ENCODE measurements at regions not wholly inside any gene's neighbourhood (a gene's known extent, or its start where the extent isn't known, plus 50 kb on each side); places are given as distances from the start of the nearest gene placed in this dataset.
"Not testable (repeated sequence)": the region's sequence is repeated elsewhere in the genome, so short reads cannot be mapped to it uniquely, and the experiment has no call there.

DNA sequence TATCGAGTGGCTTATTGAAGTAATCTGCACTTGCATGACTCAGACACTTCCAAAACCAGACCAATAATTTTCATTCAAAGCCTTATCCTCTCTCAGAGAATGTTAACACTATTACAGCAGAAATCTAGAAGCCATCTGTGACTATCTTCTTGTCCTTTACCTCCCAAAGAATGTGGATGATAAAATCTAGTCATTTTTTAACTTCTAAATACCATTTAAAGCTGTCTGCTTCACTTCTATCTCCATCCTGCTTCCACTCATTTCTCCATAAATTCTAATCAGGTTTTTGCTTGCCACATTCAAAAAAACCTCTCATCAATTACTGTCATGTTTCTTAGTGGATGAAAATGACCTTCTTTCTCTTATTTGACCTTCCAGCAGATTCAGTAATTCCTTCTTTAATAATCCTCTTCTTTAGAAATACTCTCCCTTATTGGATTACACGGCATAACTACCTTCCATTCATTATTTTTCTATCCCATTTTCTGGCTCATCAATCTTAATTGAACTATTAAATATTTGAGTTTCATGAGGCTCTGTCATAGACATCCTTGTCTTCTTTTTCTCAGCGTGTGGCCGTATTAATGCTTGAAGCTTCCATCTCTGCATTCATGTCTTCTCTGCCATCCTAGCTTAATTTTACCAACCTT is 1999.4 kb downstream of the MRPL39 start:
- H3K27ac Mint-ChIP-seq, result no peak overlapping the region
- ChIA-PET POLR2A (no interaction called here), CTCF (no interaction called here)
- H3K4me3 Mint-ChIP-seq, result no peak overlapping the region
- H3K36me3 Mint-ChIP-seq, result no peaks in the 10 kb centered on the region
- intact Hi-C loops (cut with micrococcal nuclease), result no loop called here
- no peaks in the 10 kb centered on the region for H3K9me3 Mint-ChIP-seq
- no peaks in the 10 kb centered on the region for H3K4me1 Mint-ChIP-seq (ENCODE audit: low read depth)
- no peaks in the 10 kb centered on the region for H3K27me3 Mint-ChIP-seq
- no peak for DNase-seq

DNA sequence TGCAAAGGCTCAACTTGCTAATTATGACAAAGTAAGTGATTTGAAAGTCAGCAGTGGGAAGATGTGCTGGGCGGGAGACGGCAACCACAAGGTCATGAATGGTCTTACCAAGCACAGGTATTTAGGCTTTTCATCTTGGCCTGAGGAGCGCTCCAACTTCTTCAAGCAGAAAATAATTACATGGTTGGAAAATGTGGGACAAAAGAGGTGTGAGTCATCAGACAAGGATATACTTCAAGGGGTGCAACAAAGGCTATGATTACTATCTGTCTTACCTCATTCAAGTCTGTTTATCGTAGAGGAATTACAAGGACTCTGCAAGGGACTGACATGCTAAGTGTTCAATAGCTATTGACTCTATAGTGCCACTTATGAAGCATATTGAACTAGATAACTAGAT is 2005.7 kb downstream of the MRPL39 start:
- intact Hi-C loops (cut with micrococcal nuclease), result no loop called here
- Mint-ChIP-seq H3K27ac (no peak overlapping the region), H3K9me3 (peaks cover 6% of the 10 kb centered on the region), H3K36me3 (no peaks in the 10 kb centered on the region), H3K4me3 (no peak overlapping the region), H3K4me1 (ENCODE audit: low read depth) (no peaks in the 10 kb centered on the region), H3K27me3 (no peaks in the 10 kb centered on the region)
- DNase-seq, result no peak
- ChIA-PET POLR2A (no interaction called here), CTCF (no interaction called here)

GRCh38 chr21:23593582-23593981 is 2013.7 kb downstream of the MRPL39 start:
- Mint-ChIP-seq H3K4me3 (no peak overlapping the region), H3K9me3 (no peaks in the 10 kb centered on the region), H3K4me1 (ENCODE audit: low read depth) (no peaks in the 10 kb centered on the region), H3K36me3 (no peaks in the 10 kb centered on the region), H3K27me3 (no peaks in the 10 kb centered on the region), H3K27ac (no peak overlapping the region)
- DNase-seq, result no peak
- POLR2A ChIA-PET, result no interaction called here
- intact Hi-C loops (cut with micrococcal nuclease), result no loop called here
- CTCF ChIA-PET, result no interaction called here

- Mint-ChIP-seq H3K4me3 (no peak overlapping the region), H3K9me3 (no peaks in the 10 kb centered on the region), H3K4me1 (ENCODE audit: low read depth) (no peaks in the 10 kb centered on the region), H3K27me3 (no peaks in the 10 kb centered on the region), H3K36me3 (no peaks in the 10 kb centered on the region), H3K27ac (no peak overlapping the region)
- ChIA-PET POLR2A (no interaction called here), CTCF (no interaction called here)
- DNase-seq, result no peak
- intact Hi-C loops (cut with micrococcal nuclease), result no loop called here
These were observed 2021.9 kb downstream of the MRPL39 start for GRCh38 chr21:23585419-23585818.

DNA sequence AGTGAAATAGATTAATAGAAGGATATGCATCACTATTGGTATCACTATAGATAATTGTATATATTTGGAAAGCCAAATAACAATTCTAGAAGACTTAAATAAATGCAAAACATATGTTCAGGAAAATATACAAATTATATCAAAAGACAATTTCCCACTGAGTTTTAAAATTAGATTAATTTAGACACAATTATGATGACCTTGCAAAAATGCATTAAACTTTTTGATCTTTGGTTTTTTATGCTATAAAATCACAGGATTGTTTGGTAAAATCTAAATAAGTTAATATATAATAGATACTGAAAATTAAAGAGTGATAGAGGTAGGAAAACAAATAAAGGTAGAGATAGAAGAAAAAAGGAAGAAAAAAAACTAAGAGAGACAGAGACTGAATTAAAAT is 2027.7 kb downstream of the MRPL39 start:
- ChIA-PET POLR2A (no interaction called here), CTCF (no interaction called here)
- Mint-ChIP-seq H3K36me3 (no peaks in the 10 kb centered on the region), H3K4me3 (no peak overlapping the region), H3K27me3 (no peaks in the 10 kb centered on the region), H3K4me1 (ENCODE audit: low read depth) (no peaks in the 10 kb centered on the region), H3K9me3 (no peaks in the 10 kb centered on the region), H3K27ac (no peak overlapping the region)
- no peak for DNase-seq
- intact Hi-C loops (cut with micrococcal nuclease), result no loop called here

GRCh38 chr21:23578027-23578426 is 2029.3 kb downstream of the MRPL39 start:
- Mint-ChIP-seq H3K4me1 (ENCODE audit: low read depth) (no peaks in the 10 kb centered on the region), H3K9me3 (no peaks in the 10 kb centered on the region), H3K36me3 (no peaks in the 10 kb centered on the region), H3K27ac (no peak overlapping the region), H3K27me3 (no peaks in the 10 kb centered on the region), H3K4me3 (no peak overlapping the region)
- DNase-seq, result no peak
- intact Hi-C loops (cut with micrococcal nuclease), result no loop called here
- POLR2A ChIA-PET, result no interaction called here
- CTCF ChIA-PET, result no interaction called here

DNA sequence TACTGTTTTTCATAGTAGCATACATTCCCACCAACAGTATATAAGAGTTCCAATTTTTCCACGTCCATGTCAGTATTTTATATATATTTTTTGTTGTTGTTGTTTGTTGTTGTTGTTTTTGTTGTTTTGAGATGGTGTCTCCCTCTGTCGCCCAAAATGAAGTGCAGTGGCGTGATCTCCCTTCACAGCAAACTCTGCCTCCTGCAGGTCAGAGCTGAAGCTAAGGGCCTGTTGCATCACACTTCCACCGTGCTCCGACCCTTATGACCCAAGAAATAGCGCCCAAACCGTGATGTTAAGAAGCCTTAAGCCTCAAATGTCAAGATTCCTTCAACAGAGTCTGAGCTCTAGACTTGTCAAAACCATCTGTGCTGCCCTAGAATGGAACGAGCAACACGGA is 2032.3 kb downstream of the MRPL39 start:
- H3K9me3 Mint-ChIP-seq, result no peaks in the 10 kb centered on the region
- POLR2A ChIA-PET, result no interaction called here
- DNase-seq, result no peak
- CTCF ChIA-PET, result no interaction called here
- no peak overlapping the region for H3K27ac Mint-ChIP-seq
- H3K36me3 Mint-ChIP-seq, result no peaks in the 10 kb centered on the region
- intact Hi-C loops (cut with micrococcal nuclease), result no loop called here
- H3K4me1 Mint-ChIP-seq (ENCODE audit: low read depth), result no peaks in the 10 kb centered on the region
- no peak overlapping the region for H3K4me3 Mint-ChIP-seq
- H3K27me3 Mint-ChIP-seq, result no peaks in the 10 kb centered on the region

- POLR2A ChIA-PET; CTCF ChIA-PET; H3K4me1 Mint-ChIP-seq (ENCODE audit: low read depth); H3K4me3 Mint-ChIP-seq; H3K9me3 Mint-ChIP-seq; intact Hi-C loops (cut with micrococcal nuclease); DNase-seq; H3K27me3 Mint-ChIP-seq; H3K36me3 Mint-ChIP-seq; H3K27ac Mint-ChIP-seq: not testable (repeated sequence)
These were observed 2058.4 kb downstream of the MRPL39 start for GRCh38 chr21:23548924-23549323.

DNA sequence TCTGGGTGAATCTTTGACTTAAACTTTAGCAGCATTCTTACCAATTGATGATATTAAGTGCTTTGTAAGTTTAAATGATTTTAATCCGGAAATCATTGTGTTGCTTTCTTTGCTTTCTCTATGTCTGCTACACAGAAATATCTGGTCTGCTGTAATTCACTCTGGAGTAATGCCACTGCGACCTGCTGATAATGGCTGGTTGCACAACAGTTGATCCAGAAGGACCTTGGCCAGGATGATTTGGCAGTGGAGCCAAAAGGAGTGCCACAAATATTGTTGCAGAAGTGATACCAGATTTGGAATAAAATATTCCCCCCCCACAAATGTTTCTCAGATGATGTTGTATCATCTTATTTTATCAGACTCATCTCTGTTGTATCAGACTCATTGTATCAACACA is 2063.9 kb downstream of the MRPL39 start:
- DNase-seq, result no peak
- peaks cover 2% of the 10 kb centered on the region for H3K9me3 Mint-ChIP-seq
- no peak overlapping the region for H3K4me3 Mint-ChIP-seq
- H3K27ac Mint-ChIP-seq, result no peak overlapping the region
- intact Hi-C loops (cut with micrococcal nuclease), result no loop called here
- H3K27me3 Mint-ChIP-seq, result no peaks in the 10 kb centered on the region
- H3K4me1 Mint-ChIP-seq (ENCODE audit: low read depth), result no peaks in the 10 kb centered on the region
- no peaks in the 10 kb centered on the region for H3K36me3 Mint-ChIP-seq
- POLR2A ChIA-PET, result no interaction called here
- CTCF ChIA-PET, result no interaction called here

DNA sequence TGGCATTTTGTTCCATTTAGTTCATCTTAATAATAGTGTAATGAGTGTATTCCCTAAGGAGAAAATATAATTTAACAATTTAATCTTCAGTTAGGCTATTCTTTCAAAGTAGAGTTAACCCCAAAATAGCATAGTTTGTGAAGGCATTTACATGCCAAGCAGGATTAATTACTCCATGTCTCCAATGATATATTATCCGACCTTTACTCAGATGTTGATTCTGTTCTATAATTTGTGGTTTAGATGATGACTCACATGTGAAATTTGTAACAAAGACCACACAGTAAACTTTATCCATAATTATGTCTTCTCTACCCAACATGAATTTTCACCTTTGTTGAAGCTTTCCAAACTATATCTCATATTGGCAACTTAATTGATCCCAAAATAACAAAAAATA is 2065.2 kb downstream of the MRPL39 start:
- H3K4me3 Mint-ChIP-seq, result no peak overlapping the region
- CTCF ChIA-PET, result no interaction called here
- H3K9me3 Mint-ChIP-seq, result peaks cover 2% of the 10 kb centered on the region
- DNase-seq, result no peak
- H3K27ac Mint-ChIP-seq, result no peak overlapping the region
- H3K36me3 Mint-ChIP-seq, result no peaks in the 10 kb centered on the region
- H3K27me3 Mint-ChIP-seq, result no peaks in the 10 kb centered on the region
- intact Hi-C loops (cut with micrococcal nuclease), result no loop called here
- no peaks in the 10 kb centered on the region for H3K4me1 Mint-ChIP-seq (ENCODE audit: low read depth)
- POLR2A ChIA-PET, result no interaction called here

- Mint-ChIP-seq H3K27me3 (no peaks in the 10 kb centered on the region), H3K36me3 (no peaks in the 10 kb centered on the region), H3K9me3 (peaks cover 2% of the 10 kb centered on the region), H3K27ac (no peak overlapping the region), H3K4me3 (no peak overlapping the region), H3K4me1 (ENCODE audit: low read depth) (no peaks in the 10 kb centered on the region)
- intact Hi-C loops (cut with micrococcal nuclease), result no loop called here
- CTCF ChIA-PET, result no interaction called here
- no peak for DNase-seq
- POLR2A ChIA-PET, result no interaction called here
These were observed 2065.7 kb downstream of the MRPL39 start for GRCh38 chr21:23541571-23541970.

DNA sequence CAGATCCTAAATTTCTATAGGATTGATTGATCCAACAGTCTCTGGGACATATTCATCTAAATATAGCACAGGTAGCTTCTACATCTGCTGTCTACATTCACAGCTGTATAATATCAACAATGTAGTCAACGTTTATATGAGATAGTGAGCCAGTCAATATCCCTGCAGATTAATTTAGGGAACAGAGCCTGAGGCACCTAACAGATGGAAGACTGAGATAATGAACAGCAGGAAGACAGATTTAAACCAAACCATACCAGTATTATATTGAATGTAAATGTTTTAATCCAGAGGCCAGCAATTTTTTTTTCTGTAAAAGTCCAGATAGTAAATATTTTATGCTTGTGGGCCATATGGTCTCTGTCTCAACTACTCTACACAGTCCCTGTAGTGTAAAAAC is 2072.4 kb downstream of the MRPL39 start:
- ChIA-PET CTCF (no interaction called here), POLR2A (no interaction called here)
- no peak overlapping the region for H3K27ac Mint-ChIP-seq
- H3K9me3 Mint-ChIP-seq, result peaks cover 2% of the 10 kb centered on the region
- no peaks in the 10 kb centered on the region for H3K4me1 Mint-ChIP-seq (ENCODE audit: low read depth)
- no peak for DNase-seq
- H3K4me3 Mint-ChIP-seq, result no peak overlapping the region
- H3K27me3 Mint-ChIP-seq, result no peaks in the 10 kb centered on the region
- intact Hi-C loops (cut with micrococcal nuclease), result no loop called here
- H3K36me3 Mint-ChIP-seq, result no peaks in the 10 kb centered on the region

DNA sequence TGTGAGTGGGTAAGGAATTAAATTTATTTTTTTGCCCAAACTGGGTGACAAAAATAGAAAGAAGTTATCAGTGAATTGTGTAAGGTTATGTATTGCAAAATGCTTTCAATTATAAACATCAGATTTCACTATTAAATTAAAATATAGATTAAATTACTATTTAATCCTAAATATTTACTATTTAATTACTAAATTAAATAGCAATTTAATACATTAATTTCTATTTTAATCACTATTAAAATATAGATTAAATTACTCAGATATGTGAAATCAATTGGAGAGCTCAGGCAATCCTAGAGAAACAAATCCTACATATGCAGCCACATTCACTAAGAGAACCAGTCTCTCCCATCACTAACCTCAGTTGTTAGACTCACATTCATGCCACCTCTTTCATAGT is 2075.8 kb downstream of the MRPL39 start:
- intact Hi-C loops (cut with micrococcal nuclease), result no loop called here
- Mint-ChIP-seq H3K27ac (no peak overlapping the region), H3K4me3 (no peak overlapping the region), H3K27me3 (no peaks in the 10 kb centered on the region), H3K36me3 (no peaks in the 10 kb centered on the region), H3K9me3 (no peaks in the 10 kb centered on the region), H3K4me1 (ENCODE audit: low read depth) (no peaks in the 10 kb centered on the region)
- DNase-seq, result no peak
- ChIA-PET POLR2A (no interaction called here), CTCF (no interaction called here)

DNA sequence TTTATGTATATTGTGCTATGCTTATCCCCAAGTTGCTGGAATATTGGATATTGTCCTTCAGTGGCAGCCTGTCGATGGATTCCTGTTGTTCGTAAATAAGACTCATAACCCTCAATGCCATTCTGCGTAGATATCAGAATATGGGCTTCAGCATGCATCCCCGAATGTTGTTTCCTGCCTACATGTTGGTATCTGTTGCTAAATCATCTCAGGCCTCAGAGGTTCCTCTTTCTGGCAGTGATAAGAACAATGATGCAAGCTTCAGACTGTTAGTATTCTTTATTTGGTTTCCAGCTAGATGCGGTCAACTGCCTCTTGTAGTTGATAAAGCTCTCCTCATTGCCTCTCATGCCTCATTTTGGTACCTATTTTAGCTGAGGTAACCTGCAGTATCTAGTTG is 2082.6 kb downstream of the MRPL39 start:
- Mint-ChIP-seq H3K36me3 (no peaks in the 10 kb centered on the region), H3K9me3 (no peaks in the 10 kb centered on the region), H3K27me3 (no peaks in the 10 kb centered on the region), H3K4me3 (no peak overlapping the region), H3K4me1 (ENCODE audit: low read depth) (no peaks in the 10 kb centered on the region), H3K27ac (no peak overlapping the region)
- ChIA-PET CTCF (no interaction called here), POLR2A (no interaction called here)
- no peak for DNase-seq
- intact Hi-C loops (cut with micrococcal nuclease), result no loop called here

All from activated CD4-positive, alpha-beta memory T cell treated with anti-CD3 and anti-CD28 coated beads for 36 hours (primary cell).